ENCODE measurements at regions not wholly inside any gene's neighbourhood (a gene's known extent, or its start where the extent isn't known, plus 50 kb on each side); places are given as distances from the start of the nearest gene placed in this dataset.

GRCh38 chr2:155748131-155748530 is 584.4 kb downstream of the NR4A2 start:
- DNase-seq: no peak

GRCh38 chr2:155747531-155747930 is 585.0 kb downstream of the NR4A2 start:
- no peak for DNase-seq

- no peak for DNase-seq
These were observed 599.2 kb downstream of the NR4A2 start for GRCh38 chr2:155733091-155733853.

GRCh38 chr2:155730804-155731203 is 601.7 kb downstream of the NR4A2 start:
- DNase-seq: no peak

- DNase-seq: no peak
These were observed 605.2 kb downstream of the NR4A2 start for GRCh38 chr2:155727187-155727895.

- no peak for DNase-seq
These were observed 610.2 kb downstream of the NR4A2 start for GRCh38 chr2:155722290-155722689.

GRCh38 chr2:155715705-155716104 is 616.8 kb downstream of the NR4A2 start:
- DNase-seq: no peak

- DNase-seq: no peak
These were observed 617.5 kb downstream of the NR4A2 start for GRCh38 chr2:155714983-155715382.

- no peak for DNase-seq
These were observed 624.5 kb downstream of the NR4A2 start for GRCh38 chr2:155708071-155708470.

- DNase-seq: no peak
These were observed 628.6 kb downstream of the NR4A2 start for GRCh38 chr2:155703917-155704316.

GRCh38 chr2:155703048-155703447 is 629.5 kb downstream of the NR4A2 start:
- no peak for DNase-seq

- DNase-seq: no peak
These were observed 630.8 kb downstream of the NR4A2 start for GRCh38 chr2:155701721-155702120.

GRCh38 chr2:155696571-155696970 is 636.0 kb downstream of the NR4A2 start:
- DNase-seq: no peak

GRCh38 chr2:155695505-155695904 is 637.0 kb downstream of the NR4A2 start:
- no peak for DNase-seq

GRCh38 chr2:155692856-155693255 is 639.7 kb downstream of the NR4A2 start:
- no peak for DNase-seq

GRCh38 chr2:155692106-155692505 is 640.4 kb downstream of the NR4A2 start:
- no peak for DNase-seq

- DNase-seq: no peak
These were observed 641.7 kb downstream of the NR4A2 start for GRCh38 chr2:155690785-155691184.

GRCh38 chr2:155689791-155690190 is 642.7 kb downstream of the NR4A2 start:
- no peak for DNase-seq

- DNase-seq: no peak
These were observed 645.3 kb downstream of the NR4A2 start for GRCh38 chr2:155687181-155687580.

- no peak for DNase-seq
These were observed 652.9 kb downstream of the NR4A2 start for GRCh38 chr2:155679647-155680046.

GRCh38 chr2:155675920-155676319 is 656.6 kb downstream of the NR4A2 start:
- DNase-seq: no peak

- DNase-seq: no peak
These were observed 666.8 kb downstream of the NR4A2 start for GRCh38 chr2:155665704-155666103.

GRCh38 chr2:155663265-155663664 is 669.3 kb downstream of the NR4A2 start:
- no peak for DNase-seq

GRCh38 chr2:155662224-155662623 is 670.3 kb downstream of the NR4A2 start:
- DNase-seq: no peak

GRCh38 chr2:155653176-155653575 is 679.3 kb downstream of the NR4A2 start:
- DNase-seq: peak; percentile 41
